Vagina (tissue), 2 donors: ENCODE measurements at regions not wholly inside any gene's neighbourhood (a gene's known extent, or its start where the extent isn't known, plus 50 kb on each side); places are given as distances from the start of the nearest gene placed in this dataset.

Experiments used
- DNase-seq, 2 donors: peaks; one replicate each; pipeline ENCODE4 v3.0.0-alpha.2; 2017; ENCODE audit errors: extremely low spot score in 2 of 2
- H3K27ac ChIP-seq: fragments of 200-600 bp; sonication (generic); one replicate; pipeline ENCODE4 v1.5.1; 2019
- H3K27me3 ChIP-seq: fragments of 200-600 bp; sonication (generic); one replicate; pipeline ENCODE4 v1.5.1; 2019
- H3K36me3 ChIP-seq, 2 donors: fragments of 200-600 bp; sonication (generic); one replicate each; pipeline ENCODE4 v1.5.1; 2017 to 2019
- H3K4me1 ChIP-seq: fragments of 200-600 bp; sonication (generic); one replicate; pipeline ENCODE4 v1.5.1; 2019
- H3K4me3 ChIP-seq, 2 donors: fragments of 200-600 bp; sonication (generic); 1 replicate in 1 of 2; 2 replicates in 1 of 2; pipeline ENCODE4 v1.5.1; 2016 to 2019
- H3K9me3 ChIP-seq: fragments of 200-600 bp; sonication (generic); one replicate; pipeline ENCODE4 v1.5.1; 2019
- POLR2A ChIP-seq, 2 donors: fragments of 450-650 bp; IDR thresholded peaks; one replicate each; pipeline ENCODE4 v1.6.1; 2017; ENCODE audit warnings: antibody characterized with exemption in 2 of 2, mild to moderate bottlenecking in 2 of 2, moderate library complexity in 2 of 2
- POLR2AphosphoS5 ChIP-seq, 2 donors: sonication (generic); formaldehyde crosslinking; IDR thresholded peaks; one replicate each; pipeline ENCODE4 v1.9.0; 2017; ENCODE audit warnings: antibody characterized with exemption in 2 of 2, mild to moderate bottlenecking in 2 of 2, low read depth in 1 of 2; ENCODE audit not compliant: insufficient read depth in 1 of 2
- intact Hi-C: fragments of 100-400 bp; cut with DNase I; formaldehyde crosslinking; loops from one replicate; pipeline ENCODE4 v1.15.1; 2023
- TF ChIP-seq, protein P1 (sequence below), 3 experiments: fragments of 450-650 bp in 2 of 3; fragments of 200-600 bp in 1 of 3; sonication (generic) in 1 of 3; IDR thresholded peaks; one replicate each; pipeline ENCODE4 v1.5.1; 2017 to 2019; ENCODE audit warnings: antibody characterized with exemption in 3 of 3, mild to moderate bottlenecking in 2 of 3, moderate library complexity in 2 of 3

DNA sequence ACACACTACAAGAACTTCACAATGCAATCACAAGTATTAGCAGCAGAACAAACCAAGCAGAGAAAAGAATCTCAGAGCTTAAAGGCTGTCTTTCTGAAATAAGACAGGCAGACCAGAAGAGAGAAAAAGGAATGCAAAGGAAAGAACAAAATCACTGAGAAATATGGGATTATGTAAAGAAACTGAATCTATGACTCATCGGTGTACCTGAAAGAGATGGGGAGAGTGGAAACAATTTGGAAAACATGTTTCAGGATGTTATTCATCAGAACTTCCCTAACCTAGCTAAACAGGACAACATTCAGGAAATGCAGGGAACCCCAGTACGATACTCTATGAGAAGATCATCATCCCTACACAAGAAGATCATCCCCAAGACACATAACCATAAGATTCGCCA, 499.0 kb upstream of the CHAC2 start:
- Histone ChIP-seq H3K9me3 (no peaks in the 10 kb centered on the region), H3K4me1 (no peaks in the 10 kb centered on the region), H3K4me3 (no peak overlapping the region), H3K36me3 (no peaks in the 10 kb centered on the region), H3K27me3 (no peaks in the 10 kb centered on the region), H3K27ac (no peak overlapping the region)
- no peak for DNase-seq
- no peak for TF ChIP-seq POLR2AphosphoS5 (IDR thresholded peaks at IDR 0.05; ENCODE audit: insufficient read depth in 1 of 2, low read depth in 1 of 2)
- intact Hi-C loops = no loop called here

DNA sequence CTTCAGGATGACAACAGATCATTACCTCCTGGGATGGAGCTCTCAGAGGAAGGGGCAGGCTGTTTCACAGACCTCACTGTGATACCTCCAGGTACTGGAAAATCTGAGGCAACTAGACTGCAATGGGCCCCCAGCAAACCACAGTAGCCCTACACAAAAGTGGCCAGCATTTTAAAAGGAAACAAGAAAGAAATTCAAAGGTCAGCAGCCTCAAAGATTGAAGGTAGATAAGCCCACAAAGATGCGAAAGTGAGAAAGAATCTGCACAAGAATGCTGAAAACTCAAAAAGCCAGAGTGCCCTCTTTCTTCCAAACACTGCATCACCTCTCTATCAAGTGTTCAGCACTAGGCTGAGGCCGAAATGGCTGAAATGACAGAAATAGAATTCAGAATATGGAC, 499.5 kb upstream of the CHAC2 start:
- no peak overlapping the region for H3K27ac ChIP-seq
- intact Hi-C loops = no loop called here
- H3K9me3 ChIP-seq = no peaks in the 10 kb centered on the region
- no peak for DNase-seq
- TF ChIP-seq POLR2A (IDR thresholded peaks at IDR 0.05) (no peak), POLR2AphosphoS5 (IDR thresholded peaks at IDR 0.05; ENCODE audit: insufficient read depth in 1 of 2, low read depth in 1 of 2) (no peak)
- TF ChIP-seq, protein P1, sequence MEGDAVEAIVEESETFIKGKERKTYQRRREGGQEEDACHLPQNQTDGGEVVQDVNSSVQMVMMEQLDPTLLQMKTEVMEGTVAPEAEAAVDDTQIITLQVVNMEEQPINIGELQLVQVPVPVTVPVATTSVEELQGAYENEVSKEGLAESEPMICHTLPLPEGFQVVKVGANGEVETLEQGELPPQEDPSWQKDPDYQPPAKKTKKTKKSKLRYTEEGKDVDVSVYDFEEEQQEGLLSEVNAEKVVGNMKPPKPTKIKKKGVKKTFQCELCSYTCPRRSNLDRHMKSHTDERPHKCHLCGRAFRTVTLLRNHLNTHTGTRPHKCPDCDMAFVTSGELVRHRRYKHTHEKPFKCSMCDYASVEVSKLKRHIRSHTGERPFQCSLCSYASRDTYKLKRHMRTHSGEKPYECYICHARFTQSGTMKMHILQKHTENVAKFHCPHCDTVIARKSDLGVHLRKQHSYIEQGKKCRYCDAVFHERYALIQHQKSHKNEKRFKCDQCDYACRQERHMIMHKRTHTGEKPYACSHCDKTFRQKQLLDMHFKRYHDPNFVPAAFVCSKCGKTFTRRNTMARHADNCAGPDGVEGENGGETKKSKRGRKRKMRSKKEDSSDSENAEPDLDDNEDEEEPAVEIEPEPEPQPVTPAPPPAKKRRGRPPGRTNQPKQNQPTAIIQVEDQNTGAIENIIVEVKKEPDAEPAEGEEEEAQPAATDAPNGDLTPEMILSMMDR (IDR thresholded peaks at IDR 0.05) = no peak
- H3K36me3 ChIP-seq = no peaks in the 10 kb centered on the region
- H3K4me1 ChIP-seq = no peaks in the 10 kb centered on the region
- H3K4me3 ChIP-seq = no peak overlapping the region
- H3K27me3 ChIP-seq = no peaks in the 10 kb centered on the region

DNA sequence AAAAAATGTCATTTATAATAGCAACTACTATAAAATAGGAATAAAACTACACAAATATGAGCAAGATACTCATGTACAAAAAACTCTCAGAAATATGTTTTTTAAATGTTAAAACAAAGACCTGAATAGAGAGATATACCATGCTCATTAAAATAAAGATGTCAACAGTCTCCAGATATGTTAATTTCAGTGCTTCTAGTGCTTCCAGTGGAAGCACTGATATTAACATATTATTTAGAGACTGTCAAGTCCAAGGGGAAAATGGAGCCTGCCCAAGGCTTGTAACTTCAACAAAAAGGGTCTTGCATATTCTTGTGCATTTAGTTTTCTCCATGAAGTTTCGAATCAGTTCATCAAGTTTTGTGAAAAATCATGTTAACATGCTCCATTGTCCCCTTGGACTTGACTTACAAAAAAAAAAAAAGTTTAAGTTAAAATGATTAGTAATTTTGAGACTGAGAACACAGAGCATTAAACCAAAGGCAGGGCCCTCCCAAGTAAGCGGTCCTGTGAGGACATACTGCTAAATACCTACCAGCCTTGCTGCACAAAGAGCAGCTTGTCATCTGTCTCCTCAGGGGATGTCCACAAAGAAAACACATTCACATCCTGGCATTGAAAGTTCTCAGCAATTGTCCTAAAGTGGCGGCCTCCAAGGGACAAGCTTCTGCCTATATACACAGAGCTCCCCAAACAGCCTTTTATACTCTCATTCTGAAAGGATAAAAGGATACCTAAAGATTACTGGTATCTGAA, 501.9 kb upstream of the CHAC2 start:
- no peak overlapping the region for H3K4me3 ChIP-seq
- H3K36me3 ChIP-seq = no peaks in the 10 kb centered on the region
- H3K27me3 ChIP-seq = no peaks in the 10 kb centered on the region
- no peaks in the 10 kb centered on the region for H3K9me3 ChIP-seq
- TF ChIP-seq POLR2AphosphoS5 (IDR thresholded peaks at IDR 0.05; ENCODE audit: insufficient read depth in 1 of 2, low read depth in 1 of 2) (no peak), POLR2A (IDR thresholded peaks at IDR 0.05) (no peak)
- TF ChIP-seq, protein P1 (IDR thresholded peaks at IDR 0.05) = no peak
- DNase-seq = no peak
- no peak overlapping the region for H3K27ac ChIP-seq
- intact Hi-C loops = no loop called here
- H3K4me1 ChIP-seq = no peaks in the 10 kb centered on the region

DNA sequence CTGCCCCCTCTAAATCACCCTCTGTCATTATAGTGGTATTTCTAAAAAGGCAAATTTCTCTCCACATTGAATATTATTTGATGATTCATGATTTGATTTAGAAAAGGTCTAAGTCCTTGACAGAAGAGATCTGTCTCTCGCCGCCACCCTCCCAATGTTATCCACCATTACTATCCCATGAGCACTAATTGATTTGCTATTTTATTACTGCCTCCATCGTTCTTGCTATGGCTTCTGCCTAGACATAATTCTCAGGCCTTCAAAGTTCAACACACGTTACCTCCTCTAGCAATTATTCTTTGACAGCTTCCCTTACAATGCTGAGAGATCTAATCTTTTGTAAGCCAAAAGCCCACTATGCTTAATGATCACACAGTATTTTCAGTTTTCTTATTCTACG, 507.0 kb upstream of the CHAC2 start:
- no peaks in the 10 kb centered on the region for H3K9me3 ChIP-seq
- TF ChIP-seq, protein P1 (IDR thresholded peaks at IDR 0.05) = no peak
- TF ChIP-seq POLR2A (IDR thresholded peaks at IDR 0.05) (no peak), POLR2AphosphoS5 (IDR thresholded peaks at IDR 0.05; ENCODE audit: insufficient read depth in 1 of 2, low read depth in 1 of 2) (no peak)
- no peaks in the 10 kb centered on the region for H3K4me1 ChIP-seq
- H3K4me3 ChIP-seq = no peak overlapping the region
- H3K27me3 ChIP-seq = no peaks in the 10 kb centered on the region
- H3K27ac ChIP-seq = no peak overlapping the region
- intact Hi-C loops = no loop called here
- no peaks in the 10 kb centered on the region for H3K36me3 ChIP-seq
- no peak for DNase-seq

DNA sequence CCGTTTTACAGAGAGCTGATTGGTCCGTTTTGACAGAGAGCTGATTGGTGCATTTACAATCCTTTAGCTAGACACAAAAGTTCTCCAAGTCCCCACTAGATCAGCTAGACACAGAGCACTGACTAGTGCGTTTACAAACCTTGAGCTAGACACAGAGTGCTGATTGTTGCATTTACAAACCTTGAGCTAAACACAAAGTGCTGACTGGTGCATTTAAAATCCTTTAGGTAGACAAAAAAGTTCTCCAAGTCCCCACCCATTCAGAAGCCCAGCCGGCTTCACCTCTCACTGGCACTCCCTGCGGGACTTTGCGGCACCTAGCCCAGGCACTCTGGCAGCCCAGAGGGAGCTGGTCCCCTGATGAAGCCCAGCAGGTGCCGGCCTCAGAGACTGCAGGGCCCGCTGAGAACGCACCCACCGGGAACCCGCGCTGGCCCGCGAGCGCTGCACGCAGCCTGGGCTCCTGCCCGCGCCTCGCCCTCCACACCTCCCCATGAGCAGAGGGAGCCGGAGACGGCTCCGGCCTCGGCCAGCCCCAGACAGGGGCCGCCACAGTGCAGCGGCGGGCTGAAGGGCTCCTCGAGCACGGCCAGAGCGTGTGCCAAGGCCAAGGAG, 508.1 kb upstream of the CHAC2 start:
- intact Hi-C loops = no loop called here
- no peaks in the 10 kb centered on the region for H3K4me1 ChIP-seq
- DNase-seq = no peak
- H3K4me3 ChIP-seq = no peak overlapping the region
- no peak overlapping the region for H3K27ac ChIP-seq
- no peaks in the 10 kb centered on the region for H3K9me3 ChIP-seq
- no peaks in the 10 kb centered on the region for H3K36me3 ChIP-seq
- H3K27me3 ChIP-seq = no peaks in the 10 kb centered on the region
- TF ChIP-seq, protein P1 (IDR thresholded peaks at IDR 0.05) = no peak
- TF ChIP-seq POLR2A (IDR thresholded peaks at IDR 0.05) = no peak
- no peak for TF ChIP-seq POLR2AphosphoS5 (IDR thresholded peaks at IDR 0.05; ENCODE audit: insufficient read depth in 1 of 2, low read depth in 1 of 2)
